Naive thymus-derived CD4-positive, alpha-beta T cell (primary cell): ENCODE measurements at regions not wholly inside any gene's neighbourhood (a gene's known extent, or its start where the extent isn't known, plus 50 kb on each side); places are given as distances from the start of the nearest gene placed in this dataset.
A peak's percentile ranks its signal among the peaks of the same experiment; 100 is the strongest.
"Not testable (repeated sequence)": the region's sequence is repeated elsewhere in the genome, so short reads cannot be mapped to it uniquely, and the experiment has no call there.

Experiments used
- ATAC-seq: fragments of 150-1000 bp; cut with Tn5 transposase; 2 replicates; pipeline ENCODE4 v1.10.0; 2021; ENCODE audit warnings: mild to moderate bottlenecking, moderate library complexity
- CTCF ChIA-PET: fragments of 350-600 bp; sonication (Branson Sonifier 250); formaldehyde crosslinking; loops from one replicate; lab custom pipeline; 2021; ENCODE audit warnings: antibody characterized with exemption; lab: Charles Lee
- POLR2A ChIA-PET: fragments of 350-600 bp; sonication (Branson Sonifier 250); formaldehyde crosslinking; loops from one replicate; lab custom pipeline; 2021; ENCODE audit warnings: antibody characterized with exemption, inconsistent platforms; lab: Charles Lee
- DNase-seq, 9 donors: peaks; one replicate each; pipeline versions ENCODE4 v3.0.0 to v3.0.0-alpha.2; 2020 to 2022; ENCODE audit warnings: mixed read lengths in 1 of 9
- H3K27ac ChIP-seq: one replicate; pipeline ENCODE4 v1.7.0; 2013; ENCODE audit warnings: mild to moderate bottlenecking, low read depth, low read length, moderate library complexity
- H3K27me3 ChIP-seq, 2 donors: one replicate each; pipeline ENCODE4 v1.7.0; 2013; ENCODE audit warnings: low read length in 2 of 2, mild to moderate bottlenecking in 2 of 2, moderate library complexity in 2 of 2; ENCODE audit not compliant: control insufficient read depth in 2 of 2, insufficient read depth in 2 of 2
- H3K36me3 ChIP-seq, 3 experiments: 1 replicate in 2 of 3; 2 replicates in 1 of 3; pipeline ENCODE4 v1.7.0; 2013; ENCODE audit warnings: low read length in 3 of 3, mild to moderate bottlenecking in 3 of 3, moderate library complexity in 1 of 3; ENCODE audit not compliant: insufficient read depth in 3 of 3, control insufficient read depth in 2 of 3
- H3K4me1 ChIP-seq, 2 donors: one replicate each; pipeline ENCODE4 v1.7.0; 2013; ENCODE audit warnings: low read length in 2 of 2, mild to moderate bottlenecking in 2 of 2, moderate library complexity in 1 of 2; ENCODE audit not compliant: control insufficient read depth in 2 of 2, insufficient read depth in 2 of 2
- H3K4me3 ChIP-seq: 2 replicates; pipeline ENCODE4 v1.7.0; 2013; ENCODE audit warnings: mild to moderate bottlenecking, low read length
- H3K9me3 ChIP-seq, 3 experiments: 1 replicate in 2 of 3; 2 replicates in 1 of 3; pipeline ENCODE4 v1.7.0; 2013; ENCODE audit warnings: low read length in 3 of 3; ENCODE audit not compliant: control insufficient read depth in 2 of 3
- H3K27ac Mint-ChIP-seq, 9 donors: one replicate each; pipeline ENCODE4 v1.8.0; 2020 to 2022; ENCODE audit warnings: mixed read lengths in 9 of 9, mild to moderate bottlenecking in 8 of 9, moderate library complexity in 5 of 9, inconsistent platforms in 2 of 9
- H3K27me3 Mint-ChIP-seq, 5 donors: one replicate each; pipeline ENCODE4 v1.8.0; 2021 to 2022; ENCODE audit warnings: mixed read lengths in 5 of 5, mild to moderate bottlenecking in 1 of 5
- H3K36me3 Mint-ChIP-seq, 5 donors: one replicate each; pipeline ENCODE4 v1.8.0; 2020 to 2022; ENCODE audit warnings: mixed read lengths in 5 of 5, mild to moderate bottlenecking in 3 of 5, inconsistent platforms in 1 of 5
- H3K4me1 Mint-ChIP-seq, 7 donors: one replicate each; pipeline ENCODE4 v1.8.0; 2020 to 2022; ENCODE audit warnings: mixed read lengths in 7 of 7, mild to moderate bottlenecking in 3 of 7, inconsistent platforms in 1 of 7
- H3K4me3 Mint-ChIP-seq, 10 donors: one replicate each; pipeline ENCODE4 v1.8.0; 2020 to 2022; ENCODE audit warnings: mild to moderate bottlenecking in 10 of 10, mixed read lengths in 10 of 10, moderate library complexity in 6 of 10, inconsistent platforms in 2 of 10
- H3K9me3 Mint-ChIP-seq, 11 donors: one replicate each; pipeline ENCODE4 v1.8.0; 2020 to 2022; ENCODE audit warnings: mixed read lengths in 11 of 11, mild to moderate bottlenecking in 4 of 11, inconsistent platforms in 1 of 11, moderate library complexity in 1 of 11
- intact Hi-C, 2 donors: fragments of 100-400 bp; cut with micrococcal nuclease; formaldehyde crosslinking; loops; one replicate each; pipeline ENCODE4 v1.15.1; 2023

DNA sequence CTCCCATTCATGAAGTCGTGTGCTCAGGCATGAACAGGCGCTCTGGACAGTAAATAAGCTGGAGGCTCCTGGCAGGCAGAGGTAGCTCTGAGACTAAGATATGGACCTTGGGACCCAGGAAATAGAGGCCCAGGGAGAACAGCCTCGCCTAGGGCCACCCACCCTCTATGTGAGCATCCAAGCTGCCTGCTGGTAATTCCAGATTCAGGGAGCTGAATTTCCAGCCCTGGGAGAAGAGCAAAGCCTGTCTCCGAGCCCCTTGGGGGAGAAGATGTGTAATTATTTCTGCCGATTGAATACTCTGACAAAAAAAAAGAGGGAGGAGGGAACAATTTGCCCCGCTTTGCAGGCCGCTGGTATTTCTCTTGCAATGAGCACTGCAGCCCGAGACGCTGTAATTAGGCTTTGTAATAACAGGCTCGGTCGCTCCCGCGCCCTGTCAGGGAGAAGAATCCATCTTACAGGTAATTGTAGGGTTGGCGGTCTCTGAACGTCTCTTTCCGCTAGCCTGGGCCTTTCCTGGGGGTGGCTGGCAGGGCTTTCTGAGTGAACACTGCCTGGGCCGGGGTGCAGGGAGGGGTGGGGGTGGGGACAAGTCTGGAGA is 131.5 kb downstream of the WNT7A start:
- POLR2A ChIA-PET: no interaction called here
- ATAC-seq (no peak), DNase-seq (no peak)
- peaks cover 0 to 16% (median 14%) of the 10 kb centered on the region in 5 donors for H3K27me3 Mint-ChIP-seq
- H3K27ac Mint-ChIP-seq: no peak overlapping the region
- Histone ChIP-seq H3K4me3 (no peak overlapping the region), H3K4me1 (no peaks in the 10 kb centered on the region), H3K27ac (no peak overlapping the region), H3K36me3 (no peaks in the 10 kb centered on the region), H3K27me3 (no peaks in the 10 kb centered on the region), H3K9me3 (no peaks in the 10 kb centered on the region)
- H3K9me3 Mint-ChIP-seq: peaks cover 0 to 8% (median 3%) of the 10 kb centered on the region in 11 donors
- H3K4me3 Mint-ChIP-seq: no peak overlapping the region
- CTCF ChIA-PET: no interaction called here
- H3K36me3 Mint-ChIP-seq: no peaks in the 10 kb centered on the region
- intact Hi-C loops: no loop called here
- H3K4me1 Mint-ChIP-seq: peaks cover 0 to 7% (median 0%) of the 10 kb centered on the region in 7 donors

DNA sequence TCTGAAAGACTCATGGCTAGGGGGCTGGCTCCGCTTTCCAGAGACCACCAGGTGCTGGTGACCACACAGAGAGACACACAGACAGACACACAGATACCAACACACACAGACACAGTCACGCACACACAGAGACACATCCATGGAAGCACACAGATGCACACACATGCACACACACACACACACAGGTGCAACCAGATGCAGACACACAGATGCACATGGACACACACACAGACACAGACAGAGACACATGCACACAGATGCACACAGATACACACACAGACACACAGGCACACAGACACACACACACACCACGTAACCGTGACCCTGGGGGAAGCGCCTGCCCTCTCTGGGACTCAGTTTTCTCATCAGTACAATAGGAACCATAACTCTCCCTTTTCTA is 132.2 kb downstream of the WNT7A start:
- ChIA-PET CTCF (no interaction called here), POLR2A (no interaction called here)
- no peak for ATAC-seq
- H3K27ac ChIP-seq: no peak overlapping the region
- DNase-seq: no peak
- no peaks in the 10 kb centered on the region for H3K36me3 ChIP-seq
- H3K4me1 ChIP-seq: no peaks in the 10 kb centered on the region
- no peak overlapping the region for H3K27ac Mint-ChIP-seq
- no peak overlapping the region for H3K4me3 ChIP-seq
- no peaks in the 10 kb centered on the region for H3K27me3 ChIP-seq
- H3K4me1 Mint-ChIP-seq: peaks cover 0 to 7% (median 0%) of the 10 kb centered on the region in 7 donors
- H3K4me3 Mint-ChIP-seq: no peak overlapping the region
- peaks cover 0 to 10% (median 5%) of the 10 kb centered on the region in 11 donors for H3K9me3 Mint-ChIP-seq
- intact Hi-C loops: no loop called here
- H3K27me3 Mint-ChIP-seq: peaks cover 0 to 18% (median 16%) of the 10 kb centered on the region in 5 donors
- H3K9me3 ChIP-seq: peaks cover 0 to under 1% (median 0%) of the 10 kb centered on the region in 3 experiments
- peaks cover 0 to 2% (median 0%) of the 10 kb centered on the region in 5 donors for H3K36me3 Mint-ChIP-seq

DNA sequence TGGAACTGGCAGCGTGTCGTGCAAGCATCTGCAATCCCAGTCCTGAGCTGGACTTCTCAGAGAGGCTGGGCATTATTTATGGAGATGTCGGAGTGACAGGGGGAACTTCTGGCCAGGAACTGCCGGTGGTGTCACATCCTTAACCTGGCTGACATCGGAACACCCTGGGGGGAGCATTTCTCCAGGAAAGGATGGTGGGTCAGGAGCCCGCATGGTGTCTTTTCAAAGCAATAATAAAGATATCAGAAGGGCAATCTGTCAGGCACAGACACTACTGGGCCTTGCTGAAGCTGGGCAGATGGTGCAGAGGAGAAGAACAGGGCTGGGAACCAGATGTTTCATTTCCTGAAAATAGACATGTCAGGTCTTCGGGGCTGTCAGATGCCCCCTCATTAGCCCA is 133.5 kb downstream of the WNT7A start:
- Histone ChIP-seq H3K9me3 (peaks cover 0 to 3% (median 0%) of the 10 kb centered on the region in 3 experiments), H3K27ac (no peak overlapping the region), H3K27me3 (no peaks in the 10 kb centered on the region), H3K4me1 (no peaks in the 10 kb centered on the region), H3K4me3 (no peak overlapping the region), H3K36me3 (no peaks in the 10 kb centered on the region)
- ATAC-seq (no peak), DNase-seq (no peak)
- Mint-ChIP-seq H3K27me3 (peaks cover 0 to 29% (median 25%) of the 10 kb centered on the region in 5 donors), H3K4me3 (no peak overlapping the region), H3K9me3 (peaks cover 0 to 23% (median 14%) of the 10 kb centered on the region in 11 donors), H3K36me3 (peaks cover 0 to 8% (median 0%) of the 10 kb centered on the region in 5 donors), H3K27ac (no peak overlapping the region), H3K4me1 (peaks cover 0 to 7% (median 0%) of the 10 kb centered on the region in 7 donors)
- CTCF ChIA-PET: no interaction called here
- intact Hi-C loops: no loop called here
- POLR2A ChIA-PET: no interaction called here

DNA sequence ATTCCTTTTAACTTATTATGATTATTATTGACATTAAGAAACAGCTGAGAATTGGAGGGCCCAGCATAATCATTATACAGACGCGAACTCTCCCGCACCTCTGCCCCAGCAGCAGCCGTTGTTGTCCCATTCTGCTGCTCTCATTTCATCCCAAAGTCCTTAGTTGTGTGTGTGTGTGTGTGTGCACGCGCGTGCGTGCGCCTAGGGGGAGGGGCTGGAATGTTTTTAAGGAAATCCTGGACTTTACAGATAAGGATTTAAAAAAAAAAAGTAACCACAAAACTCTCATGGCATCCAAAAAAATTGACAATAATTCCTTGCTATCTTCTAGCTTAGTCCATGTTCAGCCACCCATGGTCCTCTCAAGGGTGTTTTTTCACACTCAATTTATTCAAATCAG is 134.2 kb downstream of the WNT7A start:
- Histone ChIP-seq H3K4me3 (no peak overlapping the region), H3K27me3 (no peaks in the 10 kb centered on the region)
- no peak for ATAC-seq

DNA sequence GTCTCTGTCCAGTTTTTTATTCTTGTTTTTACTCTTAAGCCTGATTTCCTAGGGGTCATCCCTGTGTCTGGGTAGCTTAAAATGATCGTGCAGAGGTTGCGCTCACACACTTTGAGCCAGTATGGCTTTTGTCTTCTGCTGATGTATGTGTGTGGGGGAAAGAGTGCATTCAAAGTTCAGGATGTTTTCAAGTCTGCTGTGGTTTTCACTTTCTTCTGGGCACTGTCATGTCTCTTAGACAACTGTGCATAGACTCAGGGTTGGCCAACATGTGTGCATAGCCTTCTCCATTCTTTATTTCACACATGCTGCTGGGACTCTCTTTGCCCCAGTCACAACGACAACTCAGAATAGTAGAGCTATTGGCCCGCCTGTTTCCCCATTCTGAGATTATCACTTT is 139.1 kb downstream of the WNT7A start:
- Mint-ChIP-seq H3K9me3 (peaks cover 2 to 63% (median 28%) of the 10 kb centered on the region in 11 donors), H3K4me1 (peaks cover 0 to 7% (median 0%) of the 10 kb centered on the region in 7 donors), H3K36me3 (peaks cover 0 to 16% (median 6%) of the 10 kb centered on the region in 5 donors), H3K27me3 (peaks cover 9 to 52% (median 32%) of the 10 kb centered on the region in 5 donors), H3K27ac (no peak overlapping the region), H3K4me3 (peak overlapping the region in 1 of 10 donors; percentile 44)
- no peak for ATAC-seq
- ChIA-PET POLR2A (no interaction called here), CTCF (no interaction called here)
- no peak overlapping the region for H3K4me3 ChIP-seq
- intact Hi-C loops: no loop called here
- H3K27me3 ChIP-seq: no peaks in the 10 kb centered on the region
- H3K36me3 ChIP-seq: no peaks in the 10 kb centered on the region
- no peak overlapping the region for H3K27ac ChIP-seq
- no peaks in the 10 kb centered on the region for H3K4me1 ChIP-seq
- peak in 1 of 9 donors; percentile 2 for DNase-seq
- peaks cover 0 to 5% (median 0%) of the 10 kb centered on the region in 3 experiments for H3K9me3 ChIP-seq

More for the DNA sequence above, 134.2 kb downstream of the WNT7A start:
- Histone ChIP-seq H3K36me3 (no peaks in the 10 kb centered on the region), H3K4me1 (no peaks in the 10 kb centered on the region), H3K9me3 (peaks cover 0 to 3% (median 0%) of the 10 kb centered on the region in 3 experiments), H3K27ac (no peak overlapping the region)
- Mint-ChIP-seq H3K4me3 (no peak overlapping the region), H3K9me3 (peaks cover 0 to 30% (median 14%) of the 10 kb centered on the region in 11 donors), H3K27me3 (peaks cover 0 to 34% (median 29%) of the 10 kb centered on the region in 5 donors), H3K36me3 (peaks cover 0 to 9% (median 0%) of the 10 kb centered on the region in 5 donors), H3K4me1 (peaks cover 0 to 7% (median 5%) of the 10 kb centered on the region in 7 donors), H3K27ac (no peak overlapping the region)
- ChIA-PET CTCF (no interaction called here), POLR2A (no interaction called here)
- DNase-seq: no peak
- intact Hi-C loops: no loop called here

DNA sequence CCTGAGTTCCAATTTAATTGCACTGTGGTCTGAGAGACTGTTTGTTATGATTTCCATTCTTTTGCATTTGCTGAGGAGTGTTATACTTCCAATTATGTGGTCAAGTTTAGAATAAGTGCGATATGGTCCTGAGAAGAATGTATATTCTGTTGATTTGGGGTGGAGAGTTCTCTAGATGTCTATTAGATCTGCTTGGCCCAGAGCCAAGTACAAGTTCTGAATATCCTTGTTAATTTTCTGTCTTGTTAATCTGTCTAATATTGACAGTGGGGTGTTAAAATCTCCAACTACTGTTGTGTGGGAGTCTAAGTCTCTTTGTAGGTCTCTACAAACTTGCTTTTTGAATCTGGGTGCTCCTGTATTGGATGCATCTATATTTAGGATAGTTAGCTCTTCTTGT is 146.1 kb downstream of the WNT7A start:
- Mint-ChIP-seq H3K9me3 (peaks cover 10 to 63% (median 33%) of the 10 kb centered on the region in 11 donors), H3K36me3 (peaks cover 0 to 25% (median 11%) of the 10 kb centered on the region in 5 donors), H3K27me3 (peaks cover 22 to 79% (median 57%) of the 10 kb centered on the region in 5 donors)
- H3K4me3 Mint-ChIP-seq, H3K27ac ChIP-seq, H3K9me3 ChIP-seq, H3K27me3 ChIP-seq, ATAC-seq, H3K4me1 Mint-ChIP-seq, H3K4me3 ChIP-seq, H3K36me3 ChIP-seq, intact Hi-C loops, H3K4me1 ChIP-seq, POLR2A ChIA-PET, DNase-seq, H3K27ac Mint-ChIP-seq, CTCF ChIA-PET: not testable (repeated sequence)

DNA sequence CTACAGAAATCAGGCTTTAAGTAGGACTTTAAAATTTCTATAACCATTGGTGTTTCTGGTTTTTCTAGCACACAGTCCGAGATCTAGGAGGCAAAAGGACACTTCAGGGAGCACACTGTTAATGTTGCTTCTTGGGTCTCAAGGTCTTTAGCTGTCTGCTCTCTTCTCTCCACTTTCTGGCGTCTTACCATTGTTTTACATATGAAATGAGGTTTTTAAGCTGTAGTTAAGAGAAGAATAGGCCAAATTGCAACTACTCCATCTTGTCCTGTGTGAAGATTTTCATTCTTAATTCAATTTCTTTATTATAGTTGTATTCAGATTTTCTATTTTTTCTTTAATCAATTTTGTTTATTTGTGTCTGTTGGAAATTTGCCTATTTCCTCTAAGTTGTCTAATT is 151.4 kb downstream of the WNT7A start:
- Histone ChIP-seq H3K9me3 (no peaks in the 10 kb centered on the region), H3K36me3 (no peaks in the 10 kb centered on the region), H3K4me1 (no peaks in the 10 kb centered on the region), H3K27me3 (no peaks in the 10 kb centered on the region), H3K4me3 (no peak overlapping the region), H3K27ac (no peak overlapping the region)
- ChIA-PET POLR2A (no interaction called here), CTCF (no interaction called here)
- intact Hi-C loops: loop anchor here in 1 of 2 donors (10.0 kb wide), 1 partner anchor 1036 kb away; no protein-coding TSS in a partner anchor
- DNase-seq (no peak), ATAC-seq (no peak)
- H3K27ac Mint-ChIP-seq: no peak overlapping the region
- no peaks in the 10 kb centered on the region for H3K4me1 Mint-ChIP-seq
- peaks cover 0 to 14% (median 0%) of the 10 kb centered on the region in 5 donors for H3K36me3 Mint-ChIP-seq
- peaks cover 28 to 55% (median 35%) of the 10 kb centered on the region in 5 donors for H3K27me3 Mint-ChIP-seq
- H3K9me3 Mint-ChIP-seq: peaks cover 0 to 35% (median 5%) of the 10 kb centered on the region in 11 donors
- no peak overlapping the region for H3K4me3 Mint-ChIP-seq
